ENCODE measurements at regions not wholly inside any gene's neighbourhood (a gene's known extent, or its start where the extent isn't known, plus 50 kb on each side); places are given as distances from the start of the nearest gene placed in this dataset.
A peak's percentile ranks its signal among the peaks of the same experiment; 100 is the strongest.
"Not testable (repeated sequence)": the region's sequence is repeated elsewhere in the genome, so short reads cannot be mapped to it uniquely, and the experiment has no call there.

GRCh38 chr10:35822316-35822715, 180.2 kb upstream of the FZD8 start:
- Mint-ChIP-seq H3K27ac (ENCODE audit: unreplicated experiment) (peak overlapping the region; percentile 67), H3K27me3 (ENCODE audit: low read depth) (no peaks in the 10 kb centered on the region), H3K4me3 (ENCODE audit: unreplicated experiment) (no peak overlapping the region), H3K9me3 (ENCODE audit: low read depth) (peaks cover 2% of the 10 kb centered on the region), H3K4me1 (ENCODE audit: low read depth) (peaks cover 36% of the 10 kb centered on the region), H3K36me3 (ENCODE audit: low read depth) (no peaks in the 10 kb centered on the region)
- DNase-seq (ENCODE audit: low spot score) = peak; percentile 97
- peak; percentile 63 for TF ChIP-seq CTCF (IDR thresholded peaks at IDR 0.05)

GRCh38 chr10:35821339-35821911, 179.3 kb upstream of the FZD8 start:
- Mint-ChIP-seq H3K27ac (ENCODE audit: unreplicated experiment) (peak overlapping the region; percentile 67), H3K4me3 (ENCODE audit: unreplicated experiment) (no peak overlapping the region), H3K27me3 (ENCODE audit: low read depth) (no peaks in the 10 kb centered on the region), H3K4me1 (ENCODE audit: low read depth) (peaks cover 36% of the 10 kb centered on the region), H3K9me3 (ENCODE audit: low read depth) (peaks cover 2% of the 10 kb centered on the region), H3K36me3 (ENCODE audit: low read depth) (no peaks in the 10 kb centered on the region)
- no peak for DNase-seq (ENCODE audit: low spot score)
- no peak for TF ChIP-seq CTCF (IDR thresholded peaks at IDR 0.05)

- Mint-ChIP-seq H3K27ac (ENCODE audit: unreplicated experiment) (no peak overlapping the region), H3K4me3 (ENCODE audit: unreplicated experiment) (no peak overlapping the region), H3K36me3 (ENCODE audit: low read depth) (no peaks in the 10 kb centered on the region), H3K27me3 (ENCODE audit: low read depth) (no peaks in the 10 kb centered on the region), H3K9me3 (ENCODE audit: low read depth) (peaks cover 2% of the 10 kb centered on the region), H3K4me1 (ENCODE audit: low read depth) (peaks cover 36% of the 10 kb centered on the region)
- no peak for DNase-seq (ENCODE audit: low spot score)
- no peak for TF ChIP-seq CTCF (IDR thresholded peaks at IDR 0.05)
Measured at GRCh38 chr10:35819736-35820135, 177.6 kb upstream of the FZD8 start.

GRCh38 chr10:35819011-35819410, 176.9 kb upstream of the FZD8 start:
- Mint-ChIP-seq H3K4me3 (ENCODE audit: unreplicated experiment) (no peak overlapping the region), H3K9me3 (ENCODE audit: low read depth) (peaks cover 2% of the 10 kb centered on the region), H3K36me3 (ENCODE audit: low read depth) (no peaks in the 10 kb centered on the region), H3K27me3 (ENCODE audit: low read depth) (no peaks in the 10 kb centered on the region), H3K27ac (ENCODE audit: unreplicated experiment) (no peak overlapping the region), H3K4me1 (ENCODE audit: low read depth) (peaks cover 36% of the 10 kb centered on the region)
- no peak for TF ChIP-seq CTCF (IDR thresholded peaks at IDR 0.05)
- no peak for DNase-seq (ENCODE audit: low spot score)

GRCh38 chr10:35817109-35817508, 175.0 kb upstream of the FZD8 start:
- H3K27ac Mint-ChIP-seq (ENCODE audit: unreplicated experiment); H3K27me3 Mint-ChIP-seq (ENCODE audit: low read depth); H3K36me3 Mint-ChIP-seq (ENCODE audit: low read depth); DNase-seq (ENCODE audit: low spot score); H3K9me3 Mint-ChIP-seq (ENCODE audit: low read depth); H3K4me3 Mint-ChIP-seq (ENCODE audit: unreplicated experiment): not testable (repeated sequence)
- peaks cover 26% of the 10 kb centered on the region for H3K4me1 Mint-ChIP-seq (ENCODE audit: low read depth)

- H3K36me3 Mint-ChIP-seq (ENCODE audit: low read depth) = no peaks in the 10 kb centered on the region
- H3K4me3 Mint-ChIP-seq (ENCODE audit: unreplicated experiment) = no peak overlapping the region
- H3K27me3 Mint-ChIP-seq (ENCODE audit: low read depth) = no peaks in the 10 kb centered on the region
- H3K27ac Mint-ChIP-seq (ENCODE audit: unreplicated experiment) = no peak overlapping the region
- TF ChIP-seq CTCF (IDR thresholded peaks at IDR 0.05) = no peak
- DNase-seq (ENCODE audit: low spot score) = no peak
- H3K9me3 Mint-ChIP-seq (ENCODE audit: low read depth) = peaks cover 4% of the 10 kb centered on the region
- no peaks in the 10 kb centered on the region for H3K4me1 Mint-ChIP-seq (ENCODE audit: low read depth)
Measured at GRCh38 chr10:35813219-35813618, 171.1 kb upstream of the FZD8 start.

Data from chondrocyte (in vitro differentiated cells).